AG04449 (cell line): ENCODE measurements at regions not wholly inside any gene's neighbourhood (a gene's known extent, or its start where the extent isn't known, plus 50 kb on each side); places are given as distances from the start of the nearest gene placed in this dataset.
"Not testable (repeated sequence)": the region's sequence is repeated elsewhere in the genome, so short reads cannot be mapped to it uniquely, and the experiment has no call there.

Experiments
- CTCF ChIA-PET: fragments of 350-600 bp; formaldehyde crosslinking; extraction: SDS; loops from one replicate; lab custom pipeline; 2021; ENCODE audit warnings: antibody characterized with exemption; lab: Yijun Ruan, JAX
- POLR2A ChIA-PET: fragments of 400-600, 350-600 bp; formaldehyde crosslinking; extraction: SDS; loops from one replicate; lab custom pipeline; 2020; ENCODE audit warnings: antibody characterized with exemption, inconsistent platforms; lab: Yijun Ruan, JAX
- DNase-seq: peaks from one replicate; pipeline ENCODE4 v3.0.0-alpha.2; 2010; ENCODE audit warnings: low read depth, low spot score
- H3K4me3 ChIP-seq: 2 replicates; pipeline ENCODE4 v1.5.1; 2011; ENCODE audit warnings: low read depth, mild to moderate bottlenecking, control low read depth, low read length
- CTCF ChIP-seq: IDR thresholded peaks from one replicate; pipeline ENCODE4 v1.5.1; 2011; ENCODE audit warnings: mild to moderate bottlenecking, moderate library complexity, low read length, control low read depth, inconsistent platforms; ENCODE audit not compliant: insufficient read depth; ENCODE audit errors: missing control alignments

- ChIA-PET POLR2A (no interaction called here), CTCF (no interaction called here)
- TF ChIP-seq CTCF: no peak
- no peak for DNase-seq
- no peak overlapping the region for H3K4me3 ChIP-seq
These were observed 96.6 kb downstream of the GATA3 start for GRCh38 chr10:8151086-8151485.

DNA sequence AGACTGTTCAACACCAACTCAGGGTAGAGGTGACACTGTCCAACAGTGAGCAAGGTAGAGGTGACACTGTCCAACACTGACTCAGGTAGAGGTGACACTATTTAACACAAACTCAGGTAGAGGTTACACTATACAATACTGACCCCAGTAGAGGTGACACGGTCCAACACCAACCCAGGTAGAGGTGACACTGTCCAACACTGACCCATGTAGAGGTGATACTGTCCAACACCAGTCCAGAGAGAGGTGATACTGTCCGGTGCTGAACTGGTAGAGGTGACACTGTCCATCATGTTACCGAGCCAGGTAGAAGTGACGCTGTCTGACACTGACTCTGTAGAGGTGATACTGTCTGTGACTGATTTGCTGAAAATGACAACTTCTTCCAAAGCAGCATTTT, 102.4 kb downstream of the GATA3 start:
- TF ChIP-seq CTCF: no peak
- no peak overlapping the region for H3K4me3 ChIP-seq
- no peak for DNase-seq
- ChIA-PET POLR2A (no interaction called here), CTCF (no interaction called here)

DNA sequence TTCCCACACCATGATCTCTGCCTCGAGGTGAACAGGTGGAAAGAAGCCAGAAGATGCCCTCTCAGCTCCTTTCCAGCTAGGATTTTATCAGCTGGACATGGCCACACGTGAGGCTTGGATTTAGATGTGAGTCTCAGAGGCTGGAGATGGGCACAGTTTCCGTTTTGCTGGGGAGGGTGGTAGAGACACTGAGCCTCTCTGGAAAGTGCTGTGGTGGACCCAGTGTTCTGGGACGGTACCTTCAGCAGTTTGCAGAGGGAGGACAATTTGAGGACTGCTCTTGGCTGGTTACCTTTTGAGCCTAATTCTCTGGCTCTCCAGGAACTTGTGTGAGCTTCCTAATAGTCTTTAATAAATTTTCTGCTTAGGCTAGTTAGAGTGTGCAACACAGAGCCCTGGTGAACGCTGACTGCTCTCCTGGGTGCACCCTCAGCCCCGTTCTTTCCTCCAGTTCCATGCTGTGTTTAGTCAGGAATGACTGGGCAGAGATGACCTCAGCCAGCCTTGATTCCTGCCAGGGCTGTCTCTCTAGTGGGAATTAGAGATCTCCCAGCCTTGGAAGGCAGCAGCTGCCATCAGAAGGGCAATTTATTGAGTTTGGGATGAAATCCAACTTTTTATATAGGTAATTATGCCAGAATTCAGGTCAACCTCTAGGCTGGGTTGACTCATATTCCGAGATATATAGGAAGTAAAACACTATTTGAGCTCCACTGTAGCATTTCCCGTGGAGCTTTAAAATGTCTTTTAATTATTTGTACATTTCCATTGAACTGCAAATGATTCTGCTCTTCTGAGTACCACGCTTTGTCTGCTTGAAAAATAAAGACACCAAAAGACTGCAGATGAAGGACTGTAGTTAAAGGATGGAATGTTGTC, 103.9 kb downstream of the GATA3 start:
- DNase-seq: no peak

GRCh38 chr10:8159341-8160165, 105.1 kb downstream of the GATA3 start:
- no peak for DNase-seq
- ChIA-PET CTCF (no interaction called here), POLR2A (no interaction called here)

More for the DNA sequence above, 103.9 kb downstream of the GATA3 start:
- no peak overlapping the region for H3K4me3 ChIP-seq
- no peak for TF ChIP-seq CTCF
- ChIA-PET POLR2A (no interaction called here), CTCF (no interaction called here)

DNA sequence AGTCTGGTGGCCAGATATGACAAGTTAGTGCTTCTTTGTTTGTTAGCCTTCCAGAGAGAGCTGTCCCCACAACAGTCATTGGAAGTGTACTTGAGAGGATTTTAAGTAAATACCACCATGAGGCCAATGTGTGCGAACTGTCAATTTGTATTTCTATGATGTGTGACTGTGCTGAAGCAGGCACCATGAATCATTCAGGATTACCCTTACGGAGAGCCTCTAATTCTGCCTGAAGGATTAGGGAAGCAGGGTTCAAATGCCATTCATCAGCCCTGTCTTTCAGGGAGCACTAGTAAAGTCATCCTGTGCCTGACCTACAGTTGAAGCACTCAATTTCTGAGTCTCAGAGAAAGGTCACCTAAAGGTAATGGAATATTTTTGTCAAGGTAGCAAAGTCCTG, 109.3 kb downstream of the GATA3 start:
- no peak overlapping the region for H3K4me3 ChIP-seq
- CTCF ChIA-PET: no interaction called here
- POLR2A ChIA-PET: no interaction called here
- no peak for TF ChIP-seq CTCF
- no peak for DNase-seq

More at GRCh38 chr10:8159341-8160165, 105.1 kb downstream of the GATA3 start:
- TF ChIP-seq CTCF: no peak
- H3K4me3 ChIP-seq: no peak overlapping the region

- CTCF ChIA-PET: not testable (repeated sequence)
These were observed 110.2 kb downstream of the GATA3 start for GRCh38 chr10:8164640-8165039.

More at GRCh38 chr10:8164640-8165039, 110.2 kb downstream of the GATA3 start:
- POLR2A ChIA-PET, DNase-seq, H3K4me3 ChIP-seq: not testable (repeated sequence)
